GM12878 (cell line): ENCODE measurements at regions not wholly inside any gene's neighbourhood (a gene's known extent, or its start where the extent isn't known, plus 50 kb on each side); places are given as distances from the start of the nearest gene placed in this dataset.

Experiments
- CHD1 ChIP-seq: IDR thresholded peaks from 2 replicates; pipeline ENCODE4 v1.6.1; 2012; ENCODE audit warnings: low read depth, low read length, improper control_type of control experiment
- CTCF ChIP-seq, 3 experiments: IDR thresholded peaks in 2 of 3; conservative IDR thresholded peaks in 1 of 3; 2 replicates each; pipeline ENCODE4 v1.5.1; 2011; ENCODE audit warnings: low read depth in 3 of 3, low read length in 3 of 3, mild to moderate bottlenecking in 3 of 3, control low read depth in 2 of 3, moderate library complexity in 2 of 3, inconsistent platforms in 1 of 3, mixed read lengths in 1 of 3; ENCODE audit not compliant: control insufficient read depth in 2 of 3, insufficient read depth in 1 of 3; ENCODE audit errors: extremely low read depth in 1 of 3
- MEF2A ChIP-seq: IDR thresholded peaks from 2 replicates; pipeline ENCODE4 v1.6.1; 2011; ENCODE audit warnings: low read depth, mild to moderate bottlenecking, low read length, moderate library complexity; ENCODE audit not compliant: insufficient read depth
- POLR2A ChIP-seq: IDR thresholded peaks from 2 replicates; pipeline ENCODE4 v1.6.1; 2011; ENCODE audit warnings: low read depth, mild to moderate bottlenecking, low read length
- RAD21 ChIP-seq: IDR thresholded peaks from 2 replicates; pipeline ENCODE4 v1.6.1; 2011; ENCODE audit warnings: mild to moderate bottlenecking, low read depth, low read length, moderate library complexity; ENCODE audit not compliant: insufficient read depth
- RBBP5 ChIP-seq: fragments of 200-600 bp; sonication (generic); conservative IDR thresholded peaks from 2 replicates; pipeline ENCODE4 v1.6.1; 2016
- TF ChIP-seq, protein P1 (sequence below): fragments of 150-350 bp; IDR thresholded peaks from 2 replicates; pipeline ENCODE4 v1.6.1; 2016; ENCODE audit warnings: low read depth, low read length
- TF ChIP-seq, protein P2 (sequence below): IDR thresholded peaks from 2 replicates; pipeline ENCODE4 v1.6.1; 2011; ENCODE audit warnings: low read depth, mild to moderate bottlenecking, low read length, moderate library complexity, borderline replicate concordance; ENCODE audit errors: extremely low read depth

DNA sequence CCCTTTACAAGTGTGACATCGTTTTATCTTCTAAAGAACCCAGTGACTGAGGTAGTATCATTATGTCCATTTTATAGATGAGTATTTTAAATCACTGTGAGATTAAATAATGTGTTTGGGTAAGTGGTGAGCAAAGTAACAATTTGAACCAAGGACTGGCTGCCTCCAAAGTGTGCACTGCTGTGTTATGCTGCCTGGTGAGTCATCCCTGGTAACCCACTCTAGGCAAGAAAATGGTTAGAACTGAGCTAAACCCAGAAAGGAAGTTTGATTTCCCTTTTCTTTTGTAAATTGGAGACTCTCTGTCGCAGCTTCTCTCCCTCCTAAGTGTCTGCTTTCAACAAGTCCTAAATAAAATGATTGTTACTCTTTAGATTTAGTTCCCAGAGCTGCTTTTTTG, 342.8 kb upstream of the KAZN start:
- TF ChIP-seq CTCF (IDR thresholded peaks at IDR 0.05 in 2 of 3, conservative IDR thresholded peaks at IDR 0.05 in 1 of 3; ENCODE audit: control insufficient read depth in 2 of 3, extremely low read depth in 1 of 3, insufficient read depth in 1 of 3, low read depth in 3 of 3, low read length in 3 of 3), result no peak
- TF ChIP-seq, protein P1, sequence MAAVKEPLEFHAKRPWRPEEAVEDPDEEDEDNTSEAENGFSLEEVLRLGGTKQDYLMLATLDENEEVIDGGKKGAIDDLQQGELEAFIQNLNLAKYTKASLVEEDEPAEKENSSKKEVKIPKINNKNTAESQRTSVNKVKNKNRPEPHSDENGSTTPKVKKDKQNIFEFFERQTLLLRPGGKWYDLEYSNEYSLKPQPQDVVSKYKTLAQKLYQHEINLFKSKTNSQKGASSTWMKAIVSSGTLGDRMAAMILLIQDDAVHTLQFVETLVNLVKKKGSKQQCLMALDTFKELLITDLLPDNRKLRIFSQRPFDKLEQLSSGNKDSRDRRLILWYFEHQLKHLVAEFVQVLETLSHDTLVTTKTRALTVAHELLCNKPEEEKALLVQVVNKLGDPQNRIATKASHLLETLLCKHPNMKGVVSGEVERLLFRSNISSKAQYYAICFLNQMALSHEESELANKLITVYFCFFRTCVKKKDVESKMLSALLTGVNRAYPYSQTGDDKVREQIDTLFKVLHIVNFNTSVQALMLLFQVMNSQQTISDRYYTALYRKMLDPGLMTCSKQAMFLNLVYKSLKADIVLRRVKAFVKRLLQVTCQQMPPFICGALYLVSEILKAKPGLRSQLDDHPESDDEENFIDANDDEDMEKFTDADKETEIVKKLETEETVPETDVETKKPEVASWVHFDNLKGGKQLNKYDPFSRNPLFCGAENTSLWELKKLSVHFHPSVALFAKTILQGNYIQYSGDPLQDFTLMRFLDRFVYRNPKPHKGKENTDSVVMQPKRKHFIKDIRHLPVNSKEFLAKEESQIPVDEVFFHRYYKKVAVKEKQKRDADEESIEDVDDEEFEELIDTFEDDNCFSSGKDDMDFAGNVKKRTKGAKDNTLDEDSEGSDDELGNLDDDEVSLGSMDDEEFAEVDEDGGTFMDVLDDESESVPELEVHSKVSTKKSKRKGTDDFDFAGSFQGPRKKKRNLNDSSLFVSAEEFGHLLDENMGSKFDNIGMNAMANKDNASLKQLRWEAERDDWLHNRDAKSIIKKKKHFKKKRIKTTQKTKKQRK, result no peak
- no peak for TF ChIP-seq POLR2A
- TF ChIP-seq MEF2A, result no peak
- TF ChIP-seq, protein P2, sequence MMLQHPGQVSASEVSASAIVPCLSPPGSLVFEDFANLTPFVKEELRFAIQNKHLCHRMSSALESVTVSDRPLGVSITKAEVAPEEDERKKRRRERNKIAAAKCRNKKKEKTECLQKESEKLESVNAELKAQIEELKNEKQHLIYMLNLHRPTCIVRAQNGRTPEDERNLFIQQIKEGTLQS, result no peak
- TF ChIP-seq RAD21, result no peak
- no peak for TF ChIP-seq RBBP5
- no peak for TF ChIP-seq CHD1
